MM.1S (cell line): ENCODE measurements at regions not wholly inside any gene's neighbourhood (a gene's known extent, or its start where the extent isn't known, plus 50 kb on each side); places are given as distances from the start of the nearest gene placed in this dataset.

ENCODE experiments used
- DNase-seq: peaks from one replicate; pipeline ENCODE4 v3.0.0-alpha.2; 2015
- H2AFZ ChIP-seq: fragments of 300-600 bp; sonication (generic); 2 replicates; pipeline ENCODE4 v1.6.0; 2016; ENCODE audit warnings: antibody characterized with exemption, low read length
- H3F3A ChIP-seq: fragments of 300-600 bp; sonication (generic); 2 replicates; pipeline ENCODE4 v1.6.1; 2016; ENCODE audit warnings: mild to moderate bottlenecking, antibody characterized with exemption, low read length, moderate library complexity, mixed read lengths; ENCODE audit not compliant: insufficient read depth
- H3K27ac ChIP-seq: fragments of 300-600 bp; sonication (generic); 2 replicates; pipeline ENCODE4 v1.5.1; 2016; ENCODE audit warnings: mild to moderate bottlenecking, low read length
- H3K27me3 ChIP-seq: fragments of 300-600 bp; sonication (generic); replicated peaks from 2 replicates; pipeline ENCODE4 v1.6.0; 2016; ENCODE audit warnings: low read length; ENCODE audit not compliant: insufficient read depth
- H3K36me3 ChIP-seq: fragments of 300-600 bp; sonication (generic); replicated peaks from 2 replicates; pipeline ENCODE4 v1.6.1; 2016; ENCODE audit warnings: mild to moderate bottlenecking, low read length, mixed read lengths; ENCODE audit not compliant: insufficient read depth
- H3K4me1 ChIP-seq: fragments of 300-600 bp; sonication (generic); 2 replicates; pipeline ENCODE4 v1.6.1; 2016; ENCODE audit warnings: low read length, mixed read lengths
- H3K4me2 ChIP-seq: fragments of 300-600 bp; sonication (generic); 2 replicates; pipeline ENCODE4 v1.6.0; 2016; ENCODE audit warnings: low read depth, low read length
- H3K4me3 ChIP-seq: fragments of 300-600 bp; sonication (generic); 2 replicates; pipeline ENCODE4 v1.5.1; 2016; ENCODE audit warnings: low read length, mixed read lengths
- H3K79me2 ChIP-seq: fragments of 300-600 bp; sonication (generic); 2 replicates; pipeline ENCODE4 v1.6.1; 2016; ENCODE audit warnings: mixed run types, low read length, mixed read lengths
- H3K9ac ChIP-seq: fragments of 300-600 bp; sonication (generic); 2 replicates; pipeline ENCODE4 v1.6.1; 2016; ENCODE audit warnings: low read length, mixed read lengths
- H3K9me2 ChIP-seq: fragments of 300-600 bp; sonication (generic); replicated peaks from 2 replicates; pipeline ENCODE4 v1.6.1; 2016; ENCODE audit warnings: mild to moderate bottlenecking, low read length, mixed read lengths; ENCODE audit not compliant: insufficient read depth
- H3K9me3 ChIP-seq: fragments of 300-600 bp; sonication (generic); replicated peaks from 2 replicates; pipeline ENCODE4 v1.6.1; 2016; ENCODE audit warnings: mild to moderate bottlenecking, low read length, mixed read lengths; ENCODE audit not compliant: insufficient read depth
- H4K20me1 ChIP-seq: fragments of 300-600 bp; sonication (generic); 2 replicates; pipeline ENCODE4 v1.6.1; 2016; ENCODE audit warnings: mild to moderate bottlenecking, low read length, moderate library complexity, mixed read lengths; ENCODE audit not compliant: insufficient read depth
- CTCF ChIP-seq: fragments of 300-600 bp; sonication (generic); IDR thresholded peaks from 2 replicates; pipeline ENCODE4 v1.5.1; 2016; ENCODE audit warnings: antibody characterized with exemption, low read length, mixed read lengths
- EZH2 ChIP-seq: fragments of 300-600 bp; sonication (generic); optimal IDR thresholded peaks from 2 replicates; pipeline ENCODE3; 2017; ENCODE audit warnings: low read depth, mild to moderate bottlenecking, antibody characterized with exemption, low read length, mixed read lengths
- EZH2phosphoT487 ChIP-seq: fragments of 300-600 bp; sonication (generic); IDR thresholded peaks from 2 replicates; pipeline ENCODE4 v1.6.1; 2018; ENCODE audit warnings: antibody characterized with exemption, low read length

GRCh38 chr7:38034062-38034908 is 113.8 kb downstream of the EPDR1 start:
- Histone ChIP-seq H3F3A (no peaks in the 10 kb centered on the region), H3K9ac (no peak overlapping the region), H3K36me3 (no peaks in the 10 kb centered on the region), H3K79me2 (no peaks in the 10 kb centered on the region), H3K4me3 (no peak overlapping the region), H4K20me1 (no peaks in the 10 kb centered on the region), H3K4me2 (no peak overlapping the region), H3K27me3 (no peaks in the 10 kb centered on the region), H3K4me1 (no peaks in the 10 kb centered on the region), H3K27ac (no peak overlapping the region), H3K9me3 (no peaks in the 10 kb centered on the region), H3K9me2 (no peaks in the 10 kb centered on the region), H2AFZ (no peak overlapping the region)
- no peak for TF ChIP-seq EZH2phosphoT487
- no peak for TF ChIP-seq EZH2
- TF ChIP-seq CTCF, result no peak
- no peak for DNase-seq

GRCh38 chr7:38040831-38041230 is 120.4 kb downstream of the EPDR1 start:
- DNase-seq, result no peak
- H3K4me3 ChIP-seq, result no peak overlapping the region
- no peaks in the 10 kb centered on the region for H4K20me1 ChIP-seq
- no peaks in the 10 kb centered on the region for H3K9me3 ChIP-seq
- TF ChIP-seq EZH2phosphoT487, result no peak
- TF ChIP-seq EZH2, result no peak
- no peak for TF ChIP-seq CTCF
- H2AFZ ChIP-seq, result no peak overlapping the region
- H3K27ac ChIP-seq, result no peak overlapping the region
- no peak overlapping the region for H3K9ac ChIP-seq
- H3K9me2 ChIP-seq, result no peaks in the 10 kb centered on the region
- H3K4me1 ChIP-seq, result no peaks in the 10 kb centered on the region
- H3K79me2 ChIP-seq, result no peaks in the 10 kb centered on the region
- H3F3A ChIP-seq, result no peaks in the 10 kb centered on the region
- H3K36me3 ChIP-seq, result no peaks in the 10 kb centered on the region
- H3K27me3 ChIP-seq, result no peaks in the 10 kb centered on the region
- H3K4me2 ChIP-seq, result no peak overlapping the region

- H3K4me1 ChIP-seq, result peaks cover 8% of the 10 kb centered on the region; the same call in 1 of the 2 replicates
- TF ChIP-seq EZH2 (no peak), CTCF (no peak), EZH2phosphoT487 (no peak)
Observed at GRCh38 chr7:38049679-38050078, 128.4 kb upstream of the STARD3NL start.

More at GRCh38 chr7:38049679-38050078, 128.4 kb upstream of the STARD3NL start:
- Histone ChIP-seq H3K36me3 (no peaks in the 10 kb centered on the region), H3K9ac (no peak overlapping the region), H3F3A (no peaks in the 10 kb centered on the region), H3K4me2 (no peak overlapping the region), H3K27me3 (no peaks in the 10 kb centered on the region), H3K4me3 (no peak overlapping the region), H4K20me1 (no peaks in the 10 kb centered on the region), H3K9me2 (no peaks in the 10 kb centered on the region), H2AFZ (no peak overlapping the region), H3K27ac (no peak overlapping the region), H3K9me3 (no peaks in the 10 kb centered on the region), H3K79me2 (no peaks in the 10 kb centered on the region)
- no peak for DNase-seq
